HEK293 (cell line): ENCODE measurements at regions not wholly inside any gene's neighbourhood (a gene's known extent, or its start where the extent isn't known, plus 50 kb on each side); places are given as distances from the start of the nearest gene placed in this dataset.

Experiments
- CTCF ChIA-PET: fragments of 350-600 bp; formaldehyde crosslinking; extraction: SDS; loops from one replicate; lab custom pipeline; 2021; ENCODE audit warnings: antibody characterized with exemption; lab: Yijun Ruan, JAX
- POLR2A ChIA-PET: fragments of 300-600 bp; formaldehyde crosslinking; extraction: SDS; loops from one replicate; lab custom pipeline; 2020; ENCODE audit warnings: antibody characterized with exemption, inconsistent platforms; lab: Yijun Ruan, JAX
- H3K27ac ChIP-seq: fragments of 200-500 bp; sonication (Bioruptor generic); 2 replicates; pipeline ENCODE4 v1.5.1; 2014; ENCODE audit warnings: low read depth, low read length, control low read depth, inconsistent platforms; ENCODE audit errors: extremely low read depth
- H3K36me3 ChIP-seq, 2 experiments: fragments of 200-500 bp in 1 of 2; sonication (Bioruptor generic) in 1 of 2; 1 replicate in 1 of 2; 2 replicates in 1 of 2; pipeline ENCODE4 v1.5.1; 2014 to 2017; ENCODE audit warnings: inconsistent platforms in 2 of 2, low read length in 2 of 2; ENCODE audit not compliant: control insufficient read depth in 2 of 2, insufficient read depth in 1 of 2
- H3K4me1 ChIP-seq: fragments of 200-500 bp; sonication (Bioruptor generic); 2 replicates; pipeline ENCODE4 v1.5.1; 2014; ENCODE audit warnings: mild to moderate bottlenecking, low read length, inconsistent platforms; ENCODE audit not compliant: control insufficient read depth, insufficient read depth
- H3K4me3 ChIP-seq: 2 replicates; pipeline ENCODE4 v1.5.1; 2011; ENCODE audit warnings: low read depth, mild to moderate bottlenecking, control low read depth, low read length, moderate library complexity
- H3K9me3 ChIP-seq: fragments of 200-500 bp; sonication (Bioruptor generic); 2 replicates; pipeline ENCODE4 v1.5.1; 2014; ENCODE audit warnings: low read depth, low read length, inconsistent platforms; ENCODE audit not compliant: control insufficient read depth, insufficient read depth
- GLIS2 ChIP-seq: fragments of 450-650 bp; formaldehyde crosslinking; IDR thresholded peaks from 2 replicates; pipeline ENCODE4 v1.5.1; 2016; ENCODE audit warnings: missing biosample characterization, missing genetic modification characterization
- HOXD13 ChIP-seq: sonication (generic); formaldehyde crosslinking; IDR thresholded peaks from 2 replicates; pipeline ENCODE4 v1.8.0; 2022; ENCODE audit warnings: missing genetic modification reagents, borderline replicate concordance
- KLF1 ChIP-seq: fragments of 450-650 bp; formaldehyde crosslinking; IDR thresholded peaks from 2 replicates; pipeline ENCODE4 v1.5.1; 2016; ENCODE audit warnings: missing biosample characterization, missing genetic modification characterization
- KLF8 ChIP-seq: fragments of 450-650 bp; formaldehyde crosslinking; IDR thresholded peaks from 2 replicates; pipeline ENCODE4 v1.5.1; 2016; ENCODE audit warnings: missing biosample characterization, missing genetic modification characterization
- PRDM1 ChIP-seq: fragments of 450-650 bp; formaldehyde crosslinking; IDR thresholded peaks from 2 replicates; pipeline ENCODE4; 2016; ENCODE audit warnings: missing biosample characterization, missing genetic modification characterization
- TRIM28 ChIP-seq: IDR thresholded peaks from 2 replicates; pipeline ENCODE4 v1.6.1; 2011; ENCODE audit warnings: low read length, control low read depth, borderline replicate concordance
- WT1 ChIP-seq: fragments of 450-650 bp; formaldehyde crosslinking; IDR thresholded peaks from 2 replicates; pipeline ENCODE4 v1.5.1; 2016; ENCODE audit warnings: missing biosample characterization, missing genetic modification characterization
- ZBTB1 ChIP-seq: fragments of 450-650 bp; formaldehyde crosslinking; IDR thresholded peaks from 2 replicates; pipeline ENCODE4 v1.5.1; 2016; ENCODE audit warnings: missing biosample characterization, missing genetic modification characterization
- ZNF132 ChIP-seq: fragments of 450-650 bp; formaldehyde crosslinking; IDR thresholded peaks from 2 replicates; pipeline ENCODE4 v1.5.1; 2017; ENCODE audit warnings: missing biosample characterization, missing genetic modification characterization, borderline replicate concordance
- ZNF155 ChIP-seq: fragments of 450-650 bp; formaldehyde crosslinking; IDR thresholded peaks from 2 replicates; pipeline ENCODE4 v1.5.1; 2016; ENCODE audit warnings: missing biosample characterization, missing genetic modification characterization
- ZNF174 ChIP-seq: fragments of 450-650 bp; formaldehyde crosslinking; IDR thresholded peaks from 2 replicates; pipeline ENCODE4 v1.5.0; 2017; ENCODE audit warnings: missing biosample characterization, mild to moderate bottlenecking, missing genetic modification characterization
- ZNF211 ChIP-seq: fragments of 450-650 bp; formaldehyde crosslinking; IDR thresholded peaks from 2 replicates; pipeline ENCODE4 v1.5.1; 2016; ENCODE audit warnings: low read depth, missing biosample characterization, missing genetic modification characterization
- ZNF24 ChIP-seq: fragments of 450-650 bp; formaldehyde crosslinking; IDR thresholded peaks from 2 replicates; pipeline ENCODE4 v1.5.1; 2016; ENCODE audit warnings: missing biosample characterization, missing genetic modification characterization
- ZNF248 ChIP-seq: fragments of 450-650 bp; formaldehyde crosslinking; IDR thresholded peaks from 2 replicates; pipeline ENCODE4 v1.5.1; 2017; ENCODE audit warnings: missing biosample characterization, missing genetic modification characterization
- ZNF354C ChIP-seq: fragments of 450-650 bp; formaldehyde crosslinking; IDR thresholded peaks from 2 replicates; pipeline ENCODE4 v1.5.1; 2016; ENCODE audit warnings: missing biosample characterization, missing genetic modification characterization, low read depth, borderline replicate concordance
- ZNF366 ChIP-seq: fragments of 450-650 bp; formaldehyde crosslinking; conservative IDR thresholded peaks from 2 replicates; pipeline ENCODE4 v1.5.1; 2016; ENCODE audit warnings: missing biosample characterization, missing genetic modification characterization
- ZNF514 ChIP-seq: fragments of 450-650 bp; formaldehyde crosslinking; IDR thresholded peaks from 2 replicates; pipeline ENCODE4 v1.5.1; 2016; ENCODE audit warnings: missing biosample characterization, missing genetic modification characterization
- ZNF529 ChIP-seq: fragments of 450-650 bp; formaldehyde crosslinking; IDR thresholded peaks from 2 replicates; pipeline ENCODE4 v1.5.1; 2017; ENCODE audit warnings: missing genetic modification characterization, missing biosample characterization; ENCODE audit not compliant: insufficient replicate concordance
- ZNF548 ChIP-seq: fragments of 450-650 bp; formaldehyde crosslinking; IDR thresholded peaks from 2 replicates; pipeline ENCODE4 v1.5.1; 2016; ENCODE audit warnings: missing biosample characterization, missing genetic modification characterization
- ZNF623 ChIP-seq: fragments of 450-650 bp; formaldehyde crosslinking; IDR thresholded peaks from 2 replicates; pipeline ENCODE4 v1.5.1; 2016; ENCODE audit warnings: missing biosample characterization, missing genetic modification characterization
- ZNF658 ChIP-seq: fragments of 450-650 bp; formaldehyde crosslinking; IDR thresholded peaks from 2 replicates; pipeline ENCODE4; 2016; ENCODE audit warnings: missing biosample characterization, missing genetic modification characterization
- ZNF701 ChIP-seq: fragments of 450-650 bp; formaldehyde crosslinking; IDR thresholded peaks from 2 replicates; pipeline ENCODE4 v1.5.1; 2016; ENCODE audit warnings: missing biosample characterization, missing genetic modification characterization
- ZNF76 ChIP-seq: fragments of 450-650 bp; formaldehyde crosslinking; IDR thresholded peaks from 2 replicates; pipeline ENCODE4; 2016; ENCODE audit warnings: low read depth, missing biosample characterization, missing genetic modification characterization, borderline replicate concordance
- ZNF785 ChIP-seq: fragments of 450-650 bp; formaldehyde crosslinking; IDR thresholded peaks from 2 replicates; pipeline ENCODE4 v1.5.1; 2016; ENCODE audit warnings: missing biosample characterization, missing genetic modification characterization
- ZXDB ChIP-seq: fragments of 450-650 bp; formaldehyde crosslinking; IDR thresholded peaks from 2 replicates; pipeline ENCODE4 v1.5.1; 2016; ENCODE audit warnings: missing biosample characterization, missing genetic modification characterization
- TF ChIP-seq, protein P1 (sequence below): fragments of 450-650 bp; formaldehyde crosslinking; IDR thresholded peaks from 2 replicates; pipeline ENCODE4 v1.5.1; 2016; ENCODE audit warnings: missing biosample characterization, missing genetic modification characterization
- TF ChIP-seq, protein P2 (sequence below): fragments of 450-650 bp; formaldehyde crosslinking; IDR thresholded peaks from 2 replicates; pipeline ENCODE4 v1.5.1; 2016; ENCODE audit warnings: missing biosample characterization, missing genetic modification characterization
- TF ChIP-seq, protein P3 (sequence below): fragments of 450-650 bp; formaldehyde crosslinking; IDR thresholded peaks from 2 replicates; pipeline ENCODE4 v1.5.1; 2016; ENCODE audit warnings: missing biosample characterization, missing genetic modification characterization
- TF ChIP-seq, protein P4 (sequence below): fragments of 450-650 bp; formaldehyde crosslinking; IDR thresholded peaks from 2 replicates; pipeline ENCODE4 v1.5.1; 2016; ENCODE audit warnings: missing biosample characterization, missing genetic modification characterization, borderline replicate concordance
- TF ChIP-seq, protein P5 (sequence below): fragments of 450-650 bp; formaldehyde crosslinking; IDR thresholded peaks from 2 replicates; pipeline ENCODE4 v1.5.1; 2016; ENCODE audit warnings: missing biosample characterization, missing genetic modification characterization
- TF ChIP-seq, protein P6 (sequence below): fragments of 450-650 bp; formaldehyde crosslinking; IDR thresholded peaks from 2 replicates; pipeline ENCODE4 v1.5.1; 2017; ENCODE audit warnings: missing biosample characterization, missing genetic modification characterization

DNA sequence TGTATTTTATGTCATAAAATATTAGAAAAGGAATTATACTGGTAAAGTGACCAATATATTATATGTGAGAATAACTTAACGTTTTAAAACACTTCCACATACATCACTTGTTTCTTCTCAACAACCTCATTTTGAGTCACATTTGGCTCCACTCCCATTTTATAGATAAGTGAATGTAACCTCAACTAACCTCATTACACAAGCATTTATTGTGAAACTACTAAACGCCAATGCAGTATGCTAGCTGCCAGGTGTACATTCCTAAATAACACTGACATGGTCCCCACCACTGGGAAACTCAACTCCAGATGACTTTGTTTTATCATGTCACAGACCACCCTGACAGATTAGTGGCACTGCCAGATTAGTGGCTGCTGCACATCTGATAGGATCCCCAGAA lies 249.7 kb upstream of the CNTN4 start:
- Histone ChIP-seq H3K4me1 (peaks cover 9% of the 10 kb centered on the region), H3K4me3 (no peak overlapping the region), H3K27ac (no peak overlapping the region), H3K9me3 (no peaks in the 10 kb centered on the region), H3K36me3 (no peaks in the 10 kb centered on the region)
- ChIA-PET POLR2A (no interaction called here), CTCF (no interaction called here)
- TF ChIP-seq ZNF174 (no peak), WT1 (tag by site-specific recombination) (no peak), ZNF658 (tag by site-specific recombination) (no peak), PRDM1 (no peak), ZNF529 (tag by site-specific recombination) (no peak), ZNF354C (no peak), ZNF155 (tag by site-specific recombination) (no peak), KLF1 (no peak), ZNF248 (tag by site-specific recombination) (no peak), ZNF132 (tag by site-specific recombination) (no peak), ZBTB1 (tag by site-specific recombination) (no peak), ZNF548 (tag by site-specific recombination) (no peak), ZNF24 (tag by site-specific recombination) (no peak), ZNF366 (tag by site-specific recombination) (no peak), GLIS2 (tag by site-specific recombination) (no peak), TRIM28 (no peak), ZNF514 (no peak)
- TF ChIP-seq, protein P1, sequence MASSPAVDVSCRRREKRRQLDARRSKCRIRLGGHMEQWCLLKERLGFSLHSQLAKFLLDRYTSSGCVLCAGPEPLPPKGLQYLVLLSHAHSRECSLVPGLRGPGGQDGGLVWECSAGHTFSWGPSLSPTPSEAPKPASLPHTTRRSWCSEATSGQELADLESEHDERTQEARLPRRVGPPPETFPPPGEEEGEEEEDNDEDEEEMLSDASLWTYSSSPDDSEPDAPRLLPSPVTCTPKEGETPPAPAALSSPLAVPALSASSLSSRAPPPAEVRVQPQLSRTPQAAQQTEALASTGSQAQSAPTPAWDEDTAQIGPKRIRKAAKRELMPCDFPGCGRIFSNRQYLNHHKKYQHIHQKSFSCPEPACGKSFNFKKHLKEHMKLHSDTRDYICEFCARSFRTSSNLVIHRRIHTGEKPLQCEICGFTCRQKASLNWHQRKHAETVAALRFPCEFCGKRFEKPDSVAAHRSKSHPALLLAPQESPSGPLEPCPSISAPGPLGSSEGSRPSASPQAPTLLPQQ (tag by site-specific recombination): no peak
- TF ChIP-seq, protein P2, sequence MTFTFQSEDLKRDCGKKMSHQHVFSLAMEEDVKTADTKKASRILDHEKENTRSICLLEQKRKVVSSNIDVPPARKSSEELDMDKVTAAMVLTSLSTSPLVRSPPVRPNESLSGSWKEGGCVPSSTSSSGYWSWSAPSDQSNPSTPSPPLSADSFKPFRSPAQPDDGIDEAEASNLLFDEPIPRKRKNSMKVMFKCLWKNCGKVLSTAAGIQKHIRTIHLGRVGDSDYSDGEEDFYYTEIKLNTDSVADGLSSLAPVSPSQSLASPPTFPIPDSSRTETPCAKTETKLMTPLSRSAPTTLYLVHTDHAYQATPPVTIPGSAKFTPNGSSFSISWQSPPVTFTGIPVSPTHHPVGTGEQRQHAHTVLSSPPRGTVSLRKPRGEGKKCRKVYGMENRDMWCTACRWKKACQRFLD: no peak

DNA sequence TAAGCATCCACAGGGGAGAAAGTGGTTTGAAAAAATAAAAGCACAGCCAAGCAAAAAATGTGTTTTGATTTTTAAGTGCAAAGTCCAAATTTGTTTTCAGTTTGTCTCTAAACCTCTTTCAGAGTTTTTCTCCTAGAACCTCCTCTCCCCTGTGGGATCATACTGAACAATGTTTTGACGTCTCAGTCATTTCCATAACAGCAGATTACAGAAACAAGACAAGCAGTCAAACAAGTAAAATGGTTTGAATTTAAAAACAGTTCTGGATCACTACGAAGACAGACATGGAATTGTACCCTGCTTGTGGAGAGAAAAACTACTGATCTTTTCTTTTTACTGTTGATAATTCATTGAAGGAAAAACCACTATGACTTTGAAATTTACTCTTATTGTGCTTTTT lies 245.7 kb upstream of the CNTN4 start:
- ChIA-PET CTCF (no interaction called here), POLR2A (no interaction called here)
- no peaks in the 10 kb centered on the region for H3K4me1 ChIP-seq
- H3K27ac ChIP-seq: no peak overlapping the region
- H3K4me3 ChIP-seq: no peak overlapping the region
- no peaks in the 10 kb centered on the region for H3K36me3 ChIP-seq
- no peaks in the 10 kb centered on the region for H3K9me3 ChIP-seq
- TF ChIP-seq, protein P3, sequence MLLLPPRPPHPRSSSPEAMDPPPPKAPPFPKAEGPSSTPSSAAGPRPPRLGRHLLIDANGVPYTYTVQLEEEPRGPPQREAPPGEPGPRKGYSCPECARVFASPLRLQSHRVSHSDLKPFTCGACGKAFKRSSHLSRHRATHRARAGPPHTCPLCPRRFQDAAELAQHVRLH: no peak
- TF ChIP-seq ZNF785 (tag by site-specific recombination) (no peak), ZNF701 (tag by site-specific recombination) (no peak), ZNF76 (tag by site-specific recombination) (no peak), ZNF623 (tag by site-specific recombination) (no peak), HOXD13 (no peak), KLF8 (tag by site-specific recombination) (no peak), ZNF211 (tag by site-specific recombination) (no peak), ZNF24 (tag by site-specific recombination) (no peak), ZNF155 (tag by site-specific recombination) (no peak), ZXDB (tag by site-specific recombination) (no peak)
- TF ChIP-seq, protein P4, sequence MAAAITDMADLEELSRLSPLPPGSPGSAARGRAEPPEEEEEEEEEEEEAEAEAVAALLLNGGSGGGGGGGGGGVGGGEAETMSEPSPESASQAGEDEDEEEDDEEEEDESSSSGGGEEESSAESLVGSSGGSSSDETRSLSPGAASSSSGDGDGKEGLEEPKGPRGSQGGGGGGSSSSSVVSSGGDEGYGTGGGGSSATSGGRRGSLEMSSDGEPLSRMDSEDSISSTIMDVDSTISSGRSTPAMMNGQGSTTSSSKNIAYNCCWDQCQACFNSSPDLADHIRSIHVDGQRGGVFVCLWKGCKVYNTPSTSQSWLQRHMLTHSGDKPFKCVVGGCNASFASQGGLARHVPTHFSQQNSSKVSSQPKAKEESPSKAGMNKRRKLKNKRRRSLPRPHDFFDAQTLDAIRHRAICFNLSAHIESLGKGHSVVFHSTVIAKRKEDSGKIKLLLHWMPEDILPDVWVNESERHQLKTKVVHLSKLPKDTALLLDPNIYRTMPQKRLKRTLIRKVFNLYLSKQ (tag by site-specific recombination): no peak
- TF ChIP-seq, protein P5, sequence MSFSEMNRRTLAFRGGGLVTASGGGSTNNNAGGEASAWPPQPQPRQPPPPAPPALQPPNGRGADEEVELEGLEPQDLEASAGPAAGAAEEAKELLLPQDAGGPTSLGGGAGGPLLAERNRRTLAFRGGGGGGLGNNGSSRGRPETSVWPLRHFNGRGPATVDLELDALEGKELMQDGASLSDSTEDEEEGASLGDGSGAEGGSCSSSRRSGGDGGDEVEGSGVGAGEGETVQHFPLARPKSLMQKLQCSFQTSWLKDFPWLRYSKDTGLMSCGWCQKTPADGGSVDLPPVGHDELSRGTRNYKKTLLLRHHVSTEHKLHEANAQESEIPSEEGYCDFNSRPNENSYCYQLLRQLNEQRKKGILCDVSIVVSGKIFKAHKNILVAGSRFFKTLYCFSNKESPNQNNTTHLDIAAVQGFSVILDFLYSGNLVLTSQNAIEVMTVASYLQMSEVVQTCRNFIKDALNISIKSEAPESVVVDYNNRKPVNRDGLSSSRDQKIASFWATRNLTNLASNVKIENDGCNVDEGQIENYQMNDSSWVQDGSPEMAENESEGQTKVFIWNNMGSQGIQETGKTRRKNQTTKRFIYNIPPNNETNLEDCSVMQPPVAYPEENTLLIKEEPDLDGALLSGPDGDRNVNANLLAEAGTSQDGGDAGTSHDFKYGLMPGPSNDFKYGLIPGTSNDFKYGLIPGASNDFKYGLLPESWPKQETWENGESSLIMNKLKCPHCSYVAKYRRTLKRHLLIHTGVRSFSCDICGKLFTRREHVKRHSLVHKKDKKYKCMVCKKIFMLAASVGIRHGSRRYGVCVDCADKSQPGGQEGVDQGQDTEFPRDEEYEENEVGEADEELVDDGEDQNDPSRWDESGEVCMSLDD (tag by site-specific recombination): no peak
- TF ChIP-seq, protein P6, sequence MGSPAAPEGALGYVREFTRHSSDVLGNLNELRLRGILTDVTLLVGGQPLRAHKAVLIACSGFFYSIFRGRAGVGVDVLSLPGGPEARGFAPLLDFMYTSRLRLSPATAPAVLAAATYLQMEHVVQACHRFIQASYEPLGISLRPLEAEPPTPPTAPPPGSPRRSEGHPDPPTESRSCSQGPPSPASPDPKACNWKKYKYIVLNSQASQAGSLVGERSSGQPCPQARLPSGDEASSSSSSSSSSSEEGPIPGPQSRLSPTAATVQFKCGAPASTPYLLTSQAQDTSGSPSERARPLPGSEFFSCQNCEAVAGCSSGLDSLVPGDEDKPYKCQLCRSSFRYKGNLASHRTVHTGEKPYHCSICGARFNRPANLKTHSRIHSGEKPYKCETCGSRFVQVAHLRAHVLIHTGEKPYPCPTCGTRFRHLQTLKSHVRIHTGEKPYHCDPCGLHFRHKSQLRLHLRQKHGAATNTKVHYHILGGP (tag by site-specific recombination): no peak
